Vagina (tissue), 2 donors: ENCODE measurements at regions not wholly inside any gene's neighbourhood (a gene's known extent, or its start where the extent isn't known, plus 50 kb on each side); places are given as distances from the start of the nearest gene placed in this dataset.

ENCODE experiments used
- CTCF ChIP-seq, 3 experiments: fragments of 450-650 bp in 2 of 3; fragments of 200-600 bp in 1 of 3; sonication (generic) in 1 of 3; IDR thresholded peaks; one replicate each; pipeline ENCODE4 v1.5.1; 2017 to 2019; ENCODE audit warnings: antibody characterized with exemption in 3 of 3, mild to moderate bottlenecking in 2 of 3, moderate library complexity in 2 of 3
- POLR2AphosphoS5 ChIP-seq, 2 donors: sonication (generic); formaldehyde crosslinking; IDR thresholded peaks; one replicate each; pipeline ENCODE4 v1.9.0; 2017; ENCODE audit warnings: antibody characterized with exemption in 2 of 2, mild to moderate bottlenecking in 2 of 2, low read depth in 1 of 2; ENCODE audit not compliant: insufficient read depth in 1 of 2

- TF ChIP-seq CTCF (IDR thresholded peaks at IDR 0.05) (no peak), POLR2AphosphoS5 (IDR thresholded peaks at IDR 0.05; ENCODE audit: insufficient read depth in 1 of 2, low read depth in 1 of 2) (no peak)
These were observed 480.3 kb downstream of the BRD1 start for GRCh38 chr22:49347376-49347775.
